ENCODE measurements at regions not wholly inside any gene's neighbourhood (a gene's known extent, or its start where the extent isn't known, plus 50 kb on each side); places are given as distances from the start of the nearest gene placed in this dataset.

DNA sequence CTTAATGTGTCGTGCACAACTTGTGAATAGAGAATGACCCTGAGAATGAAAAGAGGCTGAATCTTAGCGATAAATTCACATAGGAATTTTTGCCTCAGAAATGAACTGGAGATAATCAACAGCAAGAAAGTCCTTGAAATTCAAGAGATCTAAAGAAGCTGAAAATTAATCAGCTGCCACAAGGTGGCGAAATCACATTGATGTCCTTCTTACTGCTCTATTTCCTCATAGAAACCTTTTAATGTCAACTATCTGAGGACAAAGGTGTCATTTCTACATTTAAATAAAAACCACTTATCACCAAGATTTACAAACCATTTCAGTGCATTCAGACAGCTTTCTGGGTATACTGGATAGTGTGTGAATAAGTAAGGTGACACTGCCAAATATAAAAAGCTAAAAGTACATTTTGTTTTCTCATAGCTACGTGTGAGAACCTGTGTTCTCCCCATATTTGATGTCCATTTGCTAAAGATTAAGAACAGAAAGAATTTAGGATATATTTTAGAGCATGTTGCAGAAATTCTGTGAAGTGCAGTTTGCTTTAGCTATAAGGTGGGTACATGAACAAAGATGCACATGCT is 485.3 kb upstream of the PTBP2 start:
- TF ChIP-seq, protein P1, sequence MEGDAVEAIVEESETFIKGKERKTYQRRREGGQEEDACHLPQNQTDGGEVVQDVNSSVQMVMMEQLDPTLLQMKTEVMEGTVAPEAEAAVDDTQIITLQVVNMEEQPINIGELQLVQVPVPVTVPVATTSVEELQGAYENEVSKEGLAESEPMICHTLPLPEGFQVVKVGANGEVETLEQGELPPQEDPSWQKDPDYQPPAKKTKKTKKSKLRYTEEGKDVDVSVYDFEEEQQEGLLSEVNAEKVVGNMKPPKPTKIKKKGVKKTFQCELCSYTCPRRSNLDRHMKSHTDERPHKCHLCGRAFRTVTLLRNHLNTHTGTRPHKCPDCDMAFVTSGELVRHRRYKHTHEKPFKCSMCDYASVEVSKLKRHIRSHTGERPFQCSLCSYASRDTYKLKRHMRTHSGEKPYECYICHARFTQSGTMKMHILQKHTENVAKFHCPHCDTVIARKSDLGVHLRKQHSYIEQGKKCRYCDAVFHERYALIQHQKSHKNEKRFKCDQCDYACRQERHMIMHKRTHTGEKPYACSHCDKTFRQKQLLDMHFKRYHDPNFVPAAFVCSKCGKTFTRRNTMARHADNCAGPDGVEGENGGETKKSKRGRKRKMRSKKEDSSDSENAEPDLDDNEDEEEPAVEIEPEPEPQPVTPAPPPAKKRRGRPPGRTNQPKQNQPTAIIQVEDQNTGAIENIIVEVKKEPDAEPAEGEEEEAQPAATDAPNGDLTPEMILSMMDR (conservative IDR thresholded peaks at IDR 0.05), result peak; percentile 84
- no peak for TF ChIP-seq EZH2 (IDR thresholded peaks at IDR 0.05; ENCODE audit: low read depth)

All from PC-9 (cell line).